DND-41 (cell line): ENCODE measurements at regions not wholly inside any gene's neighbourhood (a gene's known extent, or its start where the extent isn't known, plus 50 kb on each side); places are given as distances from the start of the nearest gene placed in this dataset.

Experiments
- ATAC-seq: fragments of 200-7000 bp; cut with Tn5 transposase; 3 replicates; pipeline ENCODE4 v1.9.1; 2021; ENCODE audit warnings: low read depth; ENCODE audit not compliant: insufficient read depth
- DNase-seq: peaks from one replicate; pipeline ENCODE4 v3.0.0-alpha.2; 2020
- H2AFZ ChIP-seq: 2 replicates; pipeline ENCODE4 v1.6.0; 2012; ENCODE audit warnings: low read depth, low read length
- H3K27ac ChIP-seq: 2 replicates; pipeline ENCODE4 v1.5.1; 2012; ENCODE audit warnings: low read length, inconsistent platforms
- H3K27me3 ChIP-seq: fragments of 200-600 bp; sonication (generic); 2 replicates; pipeline ENCODE4 v1.6.0; 2012; ENCODE audit warnings: low read length, mild to moderate bottlenecking, inconsistent platforms; ENCODE audit not compliant: insufficient read depth, poor library complexity
- H3K36me3 ChIP-seq: 2 replicates; pipeline ENCODE4 v1.5.1; 2012; ENCODE audit warnings: low read length, inconsistent platforms; ENCODE audit not compliant: insufficient read depth
- H3K4me1 ChIP-seq: 2 replicates; pipeline ENCODE4 v1.5.1; 2012; ENCODE audit warnings: mild to moderate bottlenecking, low read length; ENCODE audit not compliant: insufficient read depth
- H3K4me2 ChIP-seq: 2 replicates; pipeline ENCODE4 v1.6.0; 2012; ENCODE audit warnings: mild to moderate bottlenecking, moderate library complexity, low read length, inconsistent platforms; ENCODE audit not compliant: insufficient read depth
- H3K4me3 ChIP-seq, 2 experiments: fragments of 200-600 bp in 1 of 2; shearing (Covaris generic) in 1 of 2; 2 replicates each; pipeline ENCODE4 v1.5.1; 2012 to 2016; ENCODE audit warnings: inconsistent platforms in 2 of 2, low read length in 2 of 2, mild to moderate bottlenecking in 2 of 2, low read depth in 1 of 2, moderate library complexity in 1 of 2
- H3K79me2 ChIP-seq: 2 replicates; pipeline ENCODE4 v1.6.0; 2012; ENCODE audit warnings: low read length, inconsistent platforms; ENCODE audit not compliant: insufficient read depth
- H3K9ac ChIP-seq: 2 replicates; pipeline ENCODE4 v1.6.0; 2012; ENCODE audit warnings: low read depth, mild to moderate bottlenecking, inconsistent platforms, low read length, moderate library complexity
- H3K9me3 ChIP-seq: 2 replicates; pipeline ENCODE4 v1.5.1; 2012; ENCODE audit warnings: low read length, moderate library complexity, mild to moderate bottlenecking, inconsistent platforms; ENCODE audit not compliant: insufficient read depth, severe bottlenecking
- H4K20me1 ChIP-seq: 2 replicates; pipeline ENCODE4 v1.6.0; 2012; ENCODE audit warnings: low read length; ENCODE audit not compliant: insufficient read depth
- CTCF ChIP-seq: IDR thresholded peaks from 2 replicates; pipeline ENCODE4 v1.5.1; 2012; ENCODE audit warnings: borderline replicate concordance, low read length, moderate library complexity, mild to moderate bottlenecking; ENCODE audit not compliant: poor library complexity, severe bottlenecking; ENCODE audit errors: extremely low read depth
- EZH2 ChIP-seq: IDR thresholded peaks from 3 replicates; pipeline ENCODE4 v1.6.1; 2012; ENCODE audit warnings: borderline replicate concordance, low read depth, mild to moderate bottlenecking, moderate library complexity, low read length, inconsistent platforms; ENCODE audit not compliant: severe bottlenecking

- ATAC-seq (no peak), DNase-seq (no peak)
- Histone ChIP-seq H3K4me2 (no peak overlapping the region), H4K20me1 (no peaks in the 10 kb centered on the region), H3K27me3 (no peaks in the 10 kb centered on the region), H3K79me2 (no peaks in the 10 kb centered on the region), H3K9me3 (no peaks in the 10 kb centered on the region), H2AFZ (no peak overlapping the region), H3K4me1 (no peaks in the 10 kb centered on the region), H3K36me3 (no peaks in the 10 kb centered on the region), H3K9ac (no peak overlapping the region), H3K27ac (no peak overlapping the region), H3K4me3 (no peak overlapping the region)
- no peak for TF ChIP-seq EZH2
Measured at GRCh38 chr9:81513059-81513458, 176.3 kb downstream of the TLE1 start.

- no peak overlapping the region for H2AFZ ChIP-seq
- H3K27me3 ChIP-seq = no peaks in the 10 kb centered on the region
- no peak for TF ChIP-seq CTCF
- TF ChIP-seq EZH2 = no peak
- H3K4me3 ChIP-seq = no peak overlapping the region
- H3K4me2 ChIP-seq = no peak overlapping the region
- no peaks in the 10 kb centered on the region for H3K4me1 ChIP-seq
- no peaks in the 10 kb centered on the region for H3K79me2 ChIP-seq
- H4K20me1 ChIP-seq = no peaks in the 10 kb centered on the region
- ATAC-seq (no peak), DNase-seq (no peak)
- H3K36me3 ChIP-seq = no peaks in the 10 kb centered on the region
- H3K9me3 ChIP-seq = no peaks in the 10 kb centered on the region
- no peak overlapping the region for H3K9ac ChIP-seq
- H3K27ac ChIP-seq = no peak overlapping the region
Measured at GRCh38 chr9:81512641-81513040, 176.7 kb downstream of the TLE1 start.

- Histone ChIP-seq H3K4me2 (no peak overlapping the region), H4K20me1 (no peaks in the 10 kb centered on the region), H3K9me3 (no peaks in the 10 kb centered on the region), H3K27me3 (no peaks in the 10 kb centered on the region), H3K27ac (no peak overlapping the region), H2AFZ (no peak overlapping the region), H3K79me2 (no peaks in the 10 kb centered on the region), H3K36me3 (no peaks in the 10 kb centered on the region), H3K9ac (no peak overlapping the region), H3K4me1 (no peaks in the 10 kb centered on the region), H3K4me3 (no peak overlapping the region)
- no peak for ATAC-seq
- no peak for TF ChIP-seq CTCF
- no peak for TF ChIP-seq EZH2
- DNase-seq = no peak
Measured at GRCh38 chr9:81508476-81508875, 180.9 kb downstream of the TLE1 start.

GRCh38 chr9:81506941-81507864 is 182.1 kb downstream of the TLE1 start:
- Histone ChIP-seq H3K79me2 (no peaks in the 10 kb centered on the region), H3K9ac (no peak overlapping the region), H3K27me3 (no peaks in the 10 kb centered on the region), H3K4me3 (no peak overlapping the region), H3K9me3 (no peaks in the 10 kb centered on the region), H3K36me3 (no peaks in the 10 kb centered on the region), H4K20me1 (no peaks in the 10 kb centered on the region), H2AFZ (no peak overlapping the region), H3K27ac (no peak overlapping the region), H3K4me2 (no peak overlapping the region), H3K4me1 (no peaks in the 10 kb centered on the region)
- TF ChIP-seq EZH2 (no peak), CTCF (no peak)
- no peak for ATAC-seq
- DNase-seq = no peak
